ENCODE measurements at regions not wholly inside any gene's neighbourhood (a gene's known extent, or its start where the extent isn't known, plus 50 kb on each side); places are given as distances from the start of the nearest gene placed in this dataset.

DNA sequence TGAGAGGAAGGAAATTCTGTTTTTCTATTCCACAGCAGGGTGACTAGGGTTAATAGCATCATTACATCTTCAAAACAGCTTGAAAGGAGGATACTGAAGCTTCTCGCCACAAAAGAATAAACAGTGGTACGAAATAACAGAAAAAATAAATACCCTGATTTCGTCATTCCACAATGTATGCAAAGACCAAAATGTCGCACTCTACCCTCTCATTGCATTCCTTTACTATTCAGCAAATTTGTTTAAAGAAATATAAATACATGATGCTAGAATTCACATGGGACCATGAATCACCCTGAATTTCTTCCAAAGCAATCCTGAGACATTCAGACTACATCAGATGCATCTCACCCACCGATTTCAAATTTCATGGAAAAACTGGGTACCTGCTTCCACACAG is 112.3 kb upstream of the TOP3B start:
- DNase-seq (ENCODE audit: low spot score) = no peak
- no peaks in the 10 kb centered on the region for H3K9me3 Mint-ChIP-seq
- H3K4me1 Mint-ChIP-seq (ENCODE audit: low read depth) = peaks cover 23% of the 10 kb centered on the region
- no peaks in the 10 kb centered on the region for H3K36me3 Mint-ChIP-seq (ENCODE audit: low read depth)
- H3K27ac Mint-ChIP-seq = no peak overlapping the region
- H3K4me3 Mint-ChIP-seq = no peak overlapping the region
- H3K27me3 Mint-ChIP-seq (ENCODE audit: low read depth) = peaks cover 26% of the 10 kb centered on the region

DNA sequence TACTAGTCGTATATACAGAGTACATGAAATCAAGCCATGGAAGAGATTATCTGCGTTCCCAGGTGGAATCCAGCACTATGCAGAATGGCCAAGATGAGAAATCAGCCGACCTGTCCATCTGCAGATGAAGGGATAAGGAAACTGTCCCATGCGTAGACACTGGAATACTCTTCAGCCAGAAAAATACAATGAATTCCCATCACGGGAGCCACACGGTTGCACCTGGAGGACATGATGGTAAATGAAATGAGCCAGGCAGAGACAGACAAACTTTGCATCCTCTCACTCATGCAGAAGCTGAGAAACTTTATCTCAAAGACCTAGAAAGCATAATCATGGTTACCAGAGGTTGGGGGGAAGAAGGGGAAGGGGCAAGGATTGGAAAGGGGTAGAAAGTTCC is 111.9 kb upstream of the TOP3B start:
- Mint-ChIP-seq H3K4me3 (no peak overlapping the region), H3K27me3 (ENCODE audit: low read depth) (peaks cover 26% of the 10 kb centered on the region), H3K27ac (no peak overlapping the region), H3K4me1 (ENCODE audit: low read depth) (peaks cover 23% of the 10 kb centered on the region), H3K36me3 (ENCODE audit: low read depth) (no peaks in the 10 kb centered on the region), H3K9me3 (no peaks in the 10 kb centered on the region)
- no peak for DNase-seq (ENCODE audit: low spot score)

DNA sequence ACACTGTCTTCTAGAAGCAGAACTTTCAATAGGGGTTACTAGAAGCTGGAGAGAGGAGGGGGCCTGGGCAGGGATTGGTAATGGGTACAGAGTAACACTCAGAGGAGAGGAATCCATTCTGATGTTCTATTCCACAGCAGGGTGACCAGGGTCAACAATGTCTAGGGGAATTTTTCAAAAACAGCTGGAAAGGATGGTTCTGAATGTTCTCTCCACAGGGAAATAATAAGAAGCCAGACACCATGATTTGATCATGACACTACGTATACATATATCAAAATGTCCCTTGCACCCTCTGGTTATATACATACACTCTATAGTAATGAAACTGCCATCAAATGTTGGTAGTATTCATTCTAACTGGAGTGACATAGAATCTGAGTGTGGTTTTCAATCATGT is 111.2 kb upstream of the TOP3B start:
- no peak overlapping the region for H3K4me3 Mint-ChIP-seq
- no peak for DNase-seq (ENCODE audit: low spot score)
- no peaks in the 10 kb centered on the region for H3K9me3 Mint-ChIP-seq
- H3K36me3 Mint-ChIP-seq (ENCODE audit: low read depth) = no peaks in the 10 kb centered on the region
- peaks cover 21% of the 10 kb centered on the region for H3K4me1 Mint-ChIP-seq (ENCODE audit: low read depth)
- no peak overlapping the region for H3K27ac Mint-ChIP-seq
- peaks cover 26% of the 10 kb centered on the region for H3K27me3 Mint-ChIP-seq (ENCODE audit: low read depth)

DNA sequence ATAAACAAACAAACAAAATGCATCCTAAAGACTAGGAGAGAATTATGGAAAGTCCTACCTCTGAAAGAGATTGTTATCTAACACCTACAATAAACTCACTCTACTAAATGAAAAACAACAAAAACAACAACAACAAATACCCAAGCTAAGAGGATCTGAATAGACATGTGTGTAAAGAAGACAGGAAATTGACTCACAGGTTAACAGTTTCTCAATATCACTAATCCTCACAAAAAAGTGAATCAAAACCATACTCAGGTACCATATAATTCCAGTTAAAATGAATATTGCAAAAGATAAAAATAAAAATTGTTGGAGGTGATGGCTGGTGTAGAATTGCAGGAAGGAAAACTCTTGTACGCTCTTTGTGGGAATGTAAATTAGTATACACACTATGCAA is 110.4 kb upstream of the TOP3B start:
- peaks cover 21% of the 10 kb centered on the region for H3K4me1 Mint-ChIP-seq (ENCODE audit: low read depth)
- H3K27ac Mint-ChIP-seq = no peak overlapping the region
- no peaks in the 10 kb centered on the region for H3K9me3 Mint-ChIP-seq
- no peak overlapping the region for H3K4me3 Mint-ChIP-seq
- H3K36me3 Mint-ChIP-seq (ENCODE audit: low read depth) = no peaks in the 10 kb centered on the region
- peaks cover 20% of the 10 kb centered on the region for H3K27me3 Mint-ChIP-seq (ENCODE audit: low read depth)
- no peak for DNase-seq (ENCODE audit: low spot score)

DNA sequence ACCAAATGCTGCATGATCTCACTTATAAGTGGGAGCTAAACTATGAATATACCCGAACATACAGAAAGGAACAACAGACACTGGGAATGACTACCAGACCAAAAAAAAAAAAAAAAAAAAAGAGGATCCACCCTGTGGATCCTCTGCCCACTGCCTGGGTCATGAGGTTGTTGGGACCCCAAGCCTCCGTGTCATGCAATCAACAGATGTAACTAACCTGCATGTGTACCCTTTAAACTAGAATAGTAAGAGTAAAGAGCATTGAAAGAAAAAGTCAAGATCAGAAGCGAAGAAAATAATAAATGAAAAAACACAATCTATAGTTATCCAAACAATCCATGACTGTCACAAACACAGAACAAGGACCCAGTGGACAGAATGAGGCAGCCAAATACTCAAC is 109.5 kb upstream of the TOP3B start:
- no peak overlapping the region for H3K27ac Mint-ChIP-seq
- H3K4me3 Mint-ChIP-seq = no peak overlapping the region
- H3K9me3 Mint-ChIP-seq = no peaks in the 10 kb centered on the region
- H3K4me1 Mint-ChIP-seq (ENCODE audit: low read depth) = peaks cover 20% of the 10 kb centered on the region
- no peaks in the 10 kb centered on the region for H3K36me3 Mint-ChIP-seq (ENCODE audit: low read depth)
- no peak for DNase-seq (ENCODE audit: low spot score)
- H3K27me3 Mint-ChIP-seq (ENCODE audit: low read depth) = peaks cover 15% of the 10 kb centered on the region

DNA sequence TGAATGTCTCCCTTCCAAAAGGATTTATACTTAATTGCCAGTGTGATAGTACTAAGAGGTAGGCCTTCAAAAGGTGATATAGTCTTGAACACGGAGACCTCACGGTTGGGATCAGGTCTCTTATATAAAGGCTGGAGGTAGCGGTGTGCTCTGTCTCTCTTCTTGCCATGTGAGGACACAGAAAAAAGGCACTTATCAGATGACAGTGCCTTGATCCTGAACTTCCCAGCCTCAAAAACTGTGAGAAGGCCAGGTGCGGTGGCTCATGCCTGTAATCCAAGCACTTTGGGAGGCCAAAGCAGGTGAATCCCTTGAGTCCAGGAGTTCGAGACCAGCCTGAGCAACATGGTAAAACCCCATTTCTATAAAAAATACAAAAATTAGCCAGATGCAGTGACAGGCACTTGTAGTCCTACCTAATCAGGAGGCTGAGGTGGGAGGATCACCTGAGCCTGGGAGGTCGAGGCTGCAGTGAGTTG is 108.9 kb upstream of the TOP3B start:
- Mint-ChIP-seq H3K27me3 (ENCODE audit: low read depth) (peaks cover 9% of the 10 kb centered on the region), H3K36me3 (ENCODE audit: low read depth) (no peaks in the 10 kb centered on the region), H3K9me3 (no peaks in the 10 kb centered on the region), H3K4me3 (no peak overlapping the region), H3K27ac (no peak overlapping the region), H3K4me1 (ENCODE audit: low read depth) (peaks cover 17% of the 10 kb centered on the region)
- no peak for DNase-seq (ENCODE audit: low spot score)

DNA sequence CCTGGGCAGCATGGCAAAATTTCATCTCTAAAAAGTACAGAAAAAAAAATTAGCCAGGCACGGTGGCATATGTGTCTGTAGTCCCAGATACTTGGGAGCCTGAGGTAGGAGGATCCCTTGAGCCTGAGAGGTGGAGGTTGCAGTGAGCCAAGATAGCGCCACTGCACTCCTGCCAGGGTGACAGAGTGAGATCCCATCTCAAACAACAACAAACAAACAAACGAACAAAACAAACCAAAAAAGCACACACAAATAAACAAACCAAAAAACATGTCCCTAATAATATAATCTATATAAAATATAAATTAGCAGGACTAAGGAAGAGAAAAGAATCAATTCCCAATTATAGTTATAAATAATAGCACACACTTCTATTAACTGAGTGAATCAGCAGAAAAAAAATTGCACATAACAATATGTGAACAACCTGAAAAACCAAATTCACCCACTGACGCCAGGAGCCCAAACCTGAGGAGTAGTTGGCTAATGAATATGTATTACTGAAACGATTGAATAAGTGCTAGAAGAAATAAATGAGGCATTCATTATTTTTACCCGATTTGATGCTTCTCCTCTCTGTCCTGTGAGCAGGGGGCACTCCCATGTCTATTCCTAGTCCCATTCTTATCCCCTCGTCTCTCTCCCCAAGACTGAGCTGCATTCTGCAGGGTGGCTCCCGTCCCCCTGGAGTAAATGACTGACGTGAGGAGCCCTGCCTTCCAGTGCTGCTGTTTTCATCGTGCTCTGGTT is 108.2 kb upstream of the TOP3B start:
- DNase-seq (ENCODE audit: low spot score) = no peak
- Mint-ChIP-seq H3K4me3 (no peak overlapping the region), H3K36me3 (ENCODE audit: low read depth) (no peaks in the 10 kb centered on the region), H3K9me3 (no peaks in the 10 kb centered on the region), H3K4me1 (ENCODE audit: low read depth) (peaks cover 17% of the 10 kb centered on the region), H3K27ac (no peak overlapping the region), H3K27me3 (ENCODE audit: low read depth) (peaks cover 9% of the 10 kb centered on the region)

DNA sequence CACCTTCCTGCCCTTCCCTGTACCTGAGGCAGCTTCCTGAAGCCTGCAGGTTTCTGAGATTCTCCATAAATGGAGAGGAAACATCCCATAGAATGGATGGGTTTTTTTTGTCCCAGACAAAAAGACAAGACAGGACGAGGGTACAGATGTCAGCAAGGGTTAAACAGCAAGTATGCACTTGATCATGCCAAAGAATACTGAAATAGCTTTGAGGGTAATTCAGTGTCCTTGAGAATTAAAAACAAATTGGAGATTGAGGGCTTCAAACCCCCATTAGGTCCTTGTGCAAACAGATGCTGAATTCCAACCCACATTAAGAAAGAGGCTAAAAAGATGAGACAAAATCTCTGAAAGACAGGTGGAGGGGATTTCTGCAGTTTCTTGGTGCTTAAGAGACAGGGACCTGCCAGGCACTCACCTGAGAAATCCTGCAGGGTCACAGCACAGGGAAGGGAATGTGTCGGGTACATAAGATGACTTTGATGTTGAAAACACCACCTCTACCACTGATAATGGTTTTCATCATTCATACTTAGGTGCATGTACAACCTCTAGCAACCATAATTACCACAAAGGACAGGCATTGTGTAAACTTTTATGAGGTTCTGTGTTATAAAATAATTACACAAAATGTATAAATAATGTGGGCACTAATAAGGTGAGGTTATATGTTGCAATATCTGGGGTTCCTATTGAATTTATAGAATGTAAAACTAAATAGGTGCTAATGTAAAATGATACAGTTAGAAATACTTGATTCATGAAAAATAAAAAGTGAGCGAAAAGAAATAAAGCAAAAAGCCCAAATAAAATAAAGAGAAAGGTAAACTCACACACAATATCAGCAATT is 107.1 kb upstream of the TOP3B start:
- H3K27me3 Mint-ChIP-seq (ENCODE audit: low read depth) = peaks cover 6% of the 10 kb centered on the region
- no peak overlapping the region for H3K4me3 Mint-ChIP-seq

DNA sequence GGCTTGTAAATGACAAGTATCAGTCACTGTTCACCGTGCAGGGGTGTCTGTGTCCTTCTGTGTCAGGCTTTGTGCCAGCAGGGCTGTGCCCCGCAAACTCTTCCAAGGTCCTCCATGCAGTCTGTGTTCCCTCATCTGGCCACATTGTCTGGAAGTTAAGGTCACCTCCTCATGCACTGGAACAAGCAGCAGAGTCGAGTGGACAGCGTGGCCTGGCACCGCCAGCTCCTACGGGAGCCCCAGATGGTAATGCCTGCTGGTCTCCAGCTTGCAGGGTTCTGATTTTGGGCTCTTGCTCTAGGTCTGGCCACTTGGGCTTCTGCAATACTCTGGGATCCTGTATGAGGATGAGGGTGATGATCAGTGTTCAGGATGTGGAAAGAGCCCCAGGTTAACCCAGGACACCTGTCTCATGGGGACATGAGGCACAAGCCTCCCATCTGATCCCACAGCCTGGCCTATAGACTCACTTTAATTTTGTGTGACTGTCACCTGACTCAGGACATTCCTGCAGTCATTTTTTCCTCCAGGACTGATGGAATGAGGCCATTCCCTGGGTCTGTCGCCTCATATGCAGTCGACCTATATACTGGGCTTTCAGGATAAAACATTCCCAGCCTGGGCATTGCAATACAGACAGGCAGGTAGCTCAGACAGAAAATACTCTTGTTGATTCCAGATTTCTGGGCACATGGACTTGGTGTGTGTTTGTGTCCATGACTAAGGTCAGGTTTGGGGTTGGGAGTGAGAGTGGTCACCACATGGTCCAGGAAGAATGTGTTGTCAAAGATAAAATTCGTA is 106.3 kb upstream of the TOP3B start:
- no peak overlapping the region for H3K4me3 Mint-ChIP-seq

More for the DNA sequence above, 107.1 kb upstream of the TOP3B start:
- no peak for DNase-seq (ENCODE audit: low spot score)
- Mint-ChIP-seq H3K9me3 (no peaks in the 10 kb centered on the region), H3K27ac (no peak overlapping the region), H3K4me1 (ENCODE audit: low read depth) (peaks cover 17% of the 10 kb centered on the region), H3K36me3 (ENCODE audit: low read depth) (no peaks in the 10 kb centered on the region)

DNA sequence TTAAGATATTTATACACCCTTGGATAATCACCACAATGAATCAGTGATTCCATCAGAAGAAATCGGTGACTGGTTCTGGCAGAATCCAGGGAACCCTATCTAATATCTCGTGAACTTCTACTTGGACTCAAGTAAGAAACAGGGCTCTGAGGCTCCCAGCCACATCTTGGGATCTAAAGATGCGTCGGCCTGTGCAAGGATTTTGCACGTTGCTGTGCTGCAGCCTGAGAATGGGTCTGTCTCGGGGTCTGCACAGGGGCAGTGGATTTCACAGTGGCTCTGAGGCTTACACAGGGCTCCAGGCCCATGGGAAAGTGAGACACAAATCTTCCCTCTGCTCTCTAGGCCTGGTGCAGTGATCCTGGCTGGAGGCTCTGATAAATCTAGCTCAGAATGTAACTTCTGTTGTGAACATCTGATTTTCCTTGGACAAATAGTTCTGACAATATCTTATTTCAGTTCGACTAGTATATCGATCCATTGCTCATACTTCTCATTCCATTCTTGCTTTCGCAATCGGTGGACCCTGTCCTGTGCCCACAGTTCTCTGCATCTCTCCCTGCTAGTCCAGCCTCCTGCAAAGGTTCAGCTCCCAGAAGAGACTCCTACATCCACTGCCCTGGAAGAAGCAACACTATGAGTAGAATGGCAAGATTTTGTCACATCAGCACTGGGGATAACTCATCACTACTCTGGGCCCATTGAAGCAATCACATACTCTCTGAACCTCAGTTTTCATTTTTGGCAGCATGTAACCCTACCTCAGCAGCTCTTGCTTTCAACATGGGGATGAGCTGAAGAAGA is 105.5 kb upstream of the TOP3B start:
- DNase-seq (ENCODE audit: low spot score) = no peak
- Mint-ChIP-seq H3K4me3 (no peak overlapping the region), H3K36me3 (ENCODE audit: low read depth) (no peaks in the 10 kb centered on the region)

More for the DNA sequence above, 106.3 kb upstream of the TOP3B start:
- H3K27ac Mint-ChIP-seq = no peak overlapping the region
- peaks cover 16% of the 10 kb centered on the region for H3K4me1 Mint-ChIP-seq (ENCODE audit: low read depth)
- no peaks in the 10 kb centered on the region for H3K9me3 Mint-ChIP-seq
- no peaks in the 10 kb centered on the region for H3K36me3 Mint-ChIP-seq (ENCODE audit: low read depth)
- peaks cover 6% of the 10 kb centered on the region for H3K27me3 Mint-ChIP-seq (ENCODE audit: low read depth)
- no peak for DNase-seq (ENCODE audit: low spot score)

DNA sequence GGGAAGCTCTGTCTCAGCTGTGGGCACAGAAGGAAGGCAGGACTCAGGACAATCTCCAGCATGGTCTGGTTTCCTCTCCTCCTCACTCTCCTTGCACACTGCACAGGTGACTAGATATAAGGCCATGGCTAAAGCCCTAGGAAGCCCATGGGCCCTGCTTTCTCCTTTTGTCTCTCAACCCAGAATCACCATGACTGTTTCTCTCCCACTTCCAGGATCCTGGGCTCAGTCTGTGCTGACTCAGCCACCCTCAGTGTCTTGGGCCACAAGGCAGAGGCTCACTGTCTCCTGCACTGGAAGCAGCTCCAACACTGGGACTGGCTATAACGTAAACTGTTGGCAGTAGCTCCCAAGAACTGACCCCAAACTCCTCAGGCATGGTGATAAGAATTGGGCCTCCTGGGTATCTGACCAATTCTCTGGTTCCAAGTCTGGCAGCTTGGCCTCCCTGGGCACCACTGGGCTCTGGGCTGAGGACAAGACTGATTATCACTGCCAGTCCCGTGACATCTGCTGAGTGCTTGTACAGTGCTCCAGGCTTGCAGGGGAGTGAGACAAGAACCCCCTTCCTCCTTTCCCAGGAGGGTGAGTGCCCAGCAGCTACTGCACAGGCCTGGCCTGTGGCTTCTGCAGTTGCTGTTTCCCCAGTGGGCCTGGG is 104.0 kb upstream of the TOP3B start:
- Mint-ChIP-seq H3K27ac (no peak overlapping the region), H3K4me3 (no peak overlapping the region), H3K4me1 (ENCODE audit: low read depth) (no peaks in the 10 kb centered on the region), H3K9me3 (no peaks in the 10 kb centered on the region), H3K36me3 (ENCODE audit: low read depth) (no peaks in the 10 kb centered on the region), H3K27me3 (ENCODE audit: low read depth) (peaks cover 25% of the 10 kb centered on the region)
- DNase-seq (ENCODE audit: low spot score) = no peak

More for the DNA sequence above, 105.5 kb upstream of the TOP3B start:
- no peaks in the 10 kb centered on the region for H3K9me3 Mint-ChIP-seq
- H3K27me3 Mint-ChIP-seq (ENCODE audit: low read depth) = peaks cover 13% of the 10 kb centered on the region
- H3K27ac Mint-ChIP-seq = no peak overlapping the region
- H3K4me1 Mint-ChIP-seq (ENCODE audit: low read depth) = peaks cover 10% of the 10 kb centered on the region

DNA sequence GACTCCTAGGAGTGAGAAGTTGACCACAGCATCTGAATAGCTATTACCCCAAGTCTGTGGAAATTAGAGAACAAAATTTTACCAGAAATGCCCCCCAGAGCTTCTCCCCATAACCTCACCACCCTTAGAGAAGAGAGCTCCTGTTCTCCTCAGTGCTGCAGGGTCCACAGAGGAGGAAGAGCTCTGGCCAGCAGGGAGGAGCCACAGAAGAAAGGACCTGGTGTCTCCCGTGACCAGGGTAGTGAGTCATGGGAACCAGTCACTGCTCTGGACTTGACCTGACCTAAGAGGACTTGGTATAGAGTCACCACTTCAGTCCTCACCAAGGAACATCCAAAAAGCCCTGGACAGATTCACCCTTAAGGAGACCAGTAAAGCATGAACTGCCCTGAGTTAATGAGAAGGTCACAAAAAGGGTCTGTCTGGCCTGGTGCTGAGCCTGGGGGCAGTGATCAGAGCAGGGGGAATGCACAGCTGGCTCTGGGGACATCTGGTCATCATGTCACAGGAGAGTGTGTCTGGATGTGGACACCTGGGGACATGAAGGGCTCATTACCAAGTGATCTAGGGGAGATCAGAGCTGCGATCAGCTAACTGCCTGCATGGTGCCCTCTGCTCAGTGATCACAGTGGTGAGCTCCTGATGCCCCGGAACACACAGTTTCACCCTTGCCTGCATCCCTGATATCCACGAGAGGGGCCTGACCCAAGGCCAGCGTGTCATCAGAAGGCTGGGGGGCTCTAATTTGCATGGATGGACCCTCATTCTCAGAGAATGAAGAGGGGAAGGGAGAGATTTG is 103.3 kb upstream of the TOP3B start:
- Mint-ChIP-seq H3K27ac (no peak overlapping the region), H3K36me3 (ENCODE audit: low read depth) (no peaks in the 10 kb centered on the region), H3K9me3 (no peaks in the 10 kb centered on the region), H3K27me3 (ENCODE audit: low read depth) (peaks cover 26% of the 10 kb centered on the region), H3K4me3 (no peak overlapping the region), H3K4me1 (ENCODE audit: low read depth) (no peaks in the 10 kb centered on the region)
- DNase-seq (ENCODE audit: low spot score) = no peak

Measured in T-helper 2 cell treated with Interferon-gamma antibody and Interleukin-4, amounts not matched to agents 5 μg/mL and 100 μg/mL, for 36 hours (primary cell).